Sigmoid colon (tissue), 4 donors: ENCODE measurements at regions not wholly inside any gene's neighbourhood (a gene's known extent, or its start where the extent isn't known, plus 50 kb on each side); places are given as distances from the start of the nearest gene placed in this dataset.

ENCODE experiments used
- POLR2A ChIP-seq, 2 donors: fragments of 450-650 bp; IDR thresholded peaks; one replicate each; pipeline ENCODE4 v1.6.1; 2016; ENCODE audit warnings: antibody characterized with exemption in 2 of 2, mild to moderate bottlenecking in 2 of 2, moderate library complexity in 2 of 2
- POLR2AphosphoS5 ChIP-seq, 4 donors: sonication (generic); formaldehyde crosslinking; IDR thresholded peaks; one replicate each; pipeline ENCODE4 v1.6.1; 2017; ENCODE audit warnings: antibody characterized with exemption in 4 of 4
- TF ChIP-seq, protein P1 (sequence below), 4 experiments: fragments of 450-650 bp in 3 of 4; fragments of 200-600 bp in 1 of 4; IDR thresholded peaks; one replicate each; pipeline ENCODE4 v1.5.1; 2016 to 2019; ENCODE audit warnings: antibody characterized with exemption in 4 of 4, mild to moderate bottlenecking in 3 of 4, moderate library complexity in 2 of 4

GRCh38 chr6:145420599-145420998 lies 314.7 kb downstream of the EPM2A start:
- TF ChIP-seq, protein P1, sequence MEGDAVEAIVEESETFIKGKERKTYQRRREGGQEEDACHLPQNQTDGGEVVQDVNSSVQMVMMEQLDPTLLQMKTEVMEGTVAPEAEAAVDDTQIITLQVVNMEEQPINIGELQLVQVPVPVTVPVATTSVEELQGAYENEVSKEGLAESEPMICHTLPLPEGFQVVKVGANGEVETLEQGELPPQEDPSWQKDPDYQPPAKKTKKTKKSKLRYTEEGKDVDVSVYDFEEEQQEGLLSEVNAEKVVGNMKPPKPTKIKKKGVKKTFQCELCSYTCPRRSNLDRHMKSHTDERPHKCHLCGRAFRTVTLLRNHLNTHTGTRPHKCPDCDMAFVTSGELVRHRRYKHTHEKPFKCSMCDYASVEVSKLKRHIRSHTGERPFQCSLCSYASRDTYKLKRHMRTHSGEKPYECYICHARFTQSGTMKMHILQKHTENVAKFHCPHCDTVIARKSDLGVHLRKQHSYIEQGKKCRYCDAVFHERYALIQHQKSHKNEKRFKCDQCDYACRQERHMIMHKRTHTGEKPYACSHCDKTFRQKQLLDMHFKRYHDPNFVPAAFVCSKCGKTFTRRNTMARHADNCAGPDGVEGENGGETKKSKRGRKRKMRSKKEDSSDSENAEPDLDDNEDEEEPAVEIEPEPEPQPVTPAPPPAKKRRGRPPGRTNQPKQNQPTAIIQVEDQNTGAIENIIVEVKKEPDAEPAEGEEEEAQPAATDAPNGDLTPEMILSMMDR (IDR thresholded peaks at IDR 0.05), result no peak
- TF ChIP-seq POLR2A (IDR thresholded peaks at IDR 0.05), result no peak
- TF ChIP-seq POLR2AphosphoS5 (IDR thresholded peaks at IDR 0.05), result no peak
